Testis (tissue), 2 donors: ENCODE measurements at regions not wholly inside any gene's neighbourhood (a gene's known extent, or its start where the extent isn't known, plus 50 kb on each side); places are given as distances from the start of the nearest gene placed in this dataset.
A peak's percentile ranks its signal among the peaks of the same experiment; 100 is the strongest.

Source experiments
- DNase-seq: peaks from one replicate; pipeline ENCODE4 v3.0.0-alpha.2; 2019
- H3K27ac ChIP-seq, 2 donors: fragments of 200-600 bp; sonication (generic); one replicate each; pipeline ENCODE4 v1.5.1; 2019
- H3K27me3 ChIP-seq: fragments of 200-600 bp; sonication (generic); one replicate; pipeline ENCODE4 v1.5.1; 2019
- H3K36me3 ChIP-seq: fragments of 200-600 bp; sonication (generic); one replicate; pipeline ENCODE4 v1.5.1; 2017; ENCODE audit warnings: low read depth; ENCODE audit errors: missing control alignments
- H3K4me1 ChIP-seq: fragments of 200-600 bp; sonication (generic); one replicate; pipeline ENCODE4 v1.5.1; 2019
- H3K4me3 ChIP-seq, 2 donors: fragments of 200-600 bp; sonication (generic); one replicate each; pipeline ENCODE4 v1.5.1; 2017 to 2019
- H3K9me3 ChIP-seq: fragments of 200-600 bp; sonication (generic); one replicate; pipeline ENCODE4 v1.5.1; 2017
- POLR2A ChIP-seq: fragments of 450-650 bp; IDR thresholded peaks from one replicate; pipeline ENCODE4 v1.6.1; 2017; ENCODE audit warnings: antibody characterized with exemption, mild to moderate bottlenecking, moderate library complexity
- WGBS, 2 donors: methylation state at CpG; one replicate each; pipeline ENCODE4 v1.1.5; 2018; 5-methylcytosine and 5-hydroxymethylcytosine counted together
- intact Hi-C: fragments of 100-400 bp; cut with DNase I; formaldehyde crosslinking; loops from one replicate; pipeline ENCODE4 v1.15.1; 2023; ENCODE audit warnings: low total_unique reads
- TF ChIP-seq, protein P1 (sequence below), 3 experiments: fragments of 450-650 bp in 2 of 3; fragments of 200-600 bp in 1 of 3; sonication (generic) in 1 of 3; IDR thresholded peaks; one replicate each; pipeline ENCODE4 v1.5.1; 2016 to 2019; ENCODE audit warnings: antibody characterized with exemption in 3 of 3, mild to moderate bottlenecking in 2 of 3, moderate library complexity in 1 of 3

DNA sequence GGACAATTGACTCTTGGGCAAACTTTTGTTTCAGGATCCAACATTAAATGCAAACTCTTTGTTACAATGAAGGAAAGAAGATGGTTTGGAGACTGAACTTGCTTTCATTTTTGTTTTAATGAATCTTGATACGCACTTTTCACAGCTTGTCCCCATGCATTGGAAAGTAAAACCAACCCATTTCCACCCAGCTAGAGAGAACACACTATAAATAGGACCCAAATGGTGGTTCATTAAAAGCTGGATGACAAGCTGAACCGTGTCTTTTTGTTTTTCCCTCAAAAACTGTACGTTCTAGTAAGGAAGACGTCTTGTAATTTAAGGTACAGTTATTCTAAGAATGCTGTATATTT is 95.3 kb upstream of the EGFL6 start:
- no peak for TF ChIP-seq POLR2A
- TF ChIP-seq, protein P1, sequence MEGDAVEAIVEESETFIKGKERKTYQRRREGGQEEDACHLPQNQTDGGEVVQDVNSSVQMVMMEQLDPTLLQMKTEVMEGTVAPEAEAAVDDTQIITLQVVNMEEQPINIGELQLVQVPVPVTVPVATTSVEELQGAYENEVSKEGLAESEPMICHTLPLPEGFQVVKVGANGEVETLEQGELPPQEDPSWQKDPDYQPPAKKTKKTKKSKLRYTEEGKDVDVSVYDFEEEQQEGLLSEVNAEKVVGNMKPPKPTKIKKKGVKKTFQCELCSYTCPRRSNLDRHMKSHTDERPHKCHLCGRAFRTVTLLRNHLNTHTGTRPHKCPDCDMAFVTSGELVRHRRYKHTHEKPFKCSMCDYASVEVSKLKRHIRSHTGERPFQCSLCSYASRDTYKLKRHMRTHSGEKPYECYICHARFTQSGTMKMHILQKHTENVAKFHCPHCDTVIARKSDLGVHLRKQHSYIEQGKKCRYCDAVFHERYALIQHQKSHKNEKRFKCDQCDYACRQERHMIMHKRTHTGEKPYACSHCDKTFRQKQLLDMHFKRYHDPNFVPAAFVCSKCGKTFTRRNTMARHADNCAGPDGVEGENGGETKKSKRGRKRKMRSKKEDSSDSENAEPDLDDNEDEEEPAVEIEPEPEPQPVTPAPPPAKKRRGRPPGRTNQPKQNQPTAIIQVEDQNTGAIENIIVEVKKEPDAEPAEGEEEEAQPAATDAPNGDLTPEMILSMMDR (IDR thresholded peaks at IDR 0.05): no peak
- intact Hi-C loops: no loop called here
- 33 to 51% methylated on average over 4 of the region's 4 CpGs for WGBS, 2 donors

DNA sequence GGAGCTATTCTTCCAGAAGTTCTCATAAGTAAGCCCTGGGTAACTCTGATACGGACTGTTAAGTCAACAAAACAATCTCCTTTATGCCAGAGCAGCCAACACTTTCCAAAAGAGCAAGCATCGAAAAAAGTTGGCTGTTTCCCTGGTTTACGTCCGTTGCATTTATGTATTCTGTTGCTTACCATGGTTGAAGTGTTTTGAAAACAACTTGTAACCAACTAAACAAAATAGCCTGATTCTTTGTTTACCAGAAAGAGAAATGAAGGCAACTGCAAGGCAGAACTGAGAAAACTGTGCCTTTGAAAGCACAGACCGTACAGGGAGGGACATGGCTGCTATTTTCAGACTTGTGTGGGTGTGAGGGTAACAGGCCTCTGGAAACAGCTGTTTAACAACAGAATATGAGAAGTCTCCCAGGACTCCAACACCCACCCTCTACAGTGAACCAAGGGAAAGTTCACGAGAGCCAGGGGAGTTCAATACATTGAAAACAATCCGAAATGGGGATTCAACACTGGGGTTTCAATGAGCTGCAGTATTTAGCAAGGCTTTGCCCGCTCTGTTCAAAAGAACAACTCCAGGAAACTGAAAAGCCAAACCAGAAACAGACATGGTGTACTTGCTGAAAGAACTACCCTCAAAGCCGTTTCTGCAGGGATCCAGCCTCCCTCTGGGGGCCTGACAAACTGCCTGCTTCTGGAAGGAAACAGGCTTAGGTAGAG is 95.8 kb upstream of the EGFL6 start:
- Histone ChIP-seq H3K27ac (peak overlapping the region; percentile 39 to 76), H3K27me3 (no peaks in the 10 kb centered on the region), H3K4me1 (no peaks in the 10 kb centered on the region), H3K36me3 (no peaks in the 10 kb centered on the region), H3K9me3 (no peaks in the 10 kb centered on the region), H3K4me3 (no peak overlapping the region)
- 42 to 53% methylated on average over 9 of the region's 9 CpGs for WGBS, 2 donors
- intact Hi-C loops: no loop called here
- peak; percentile 21 for DNase-seq
- no peak for TF ChIP-seq POLR2A
- TF ChIP-seq, protein P1 (IDR thresholded peaks at IDR 0.05): no peak

More for the DNA sequence above, 95.3 kb upstream of the EGFL6 start:
- H3K9me3 ChIP-seq: no peaks in the 10 kb centered on the region
- no peaks in the 10 kb centered on the region for H3K36me3 ChIP-seq
- H3K4me3 ChIP-seq: no peak overlapping the region
- H3K4me1 ChIP-seq: no peaks in the 10 kb centered on the region
- H3K27ac ChIP-seq: peak overlapping the region; percentile 39 to 76
- DNase-seq: no peak
- no peaks in the 10 kb centered on the region for H3K27me3 ChIP-seq

DNA sequence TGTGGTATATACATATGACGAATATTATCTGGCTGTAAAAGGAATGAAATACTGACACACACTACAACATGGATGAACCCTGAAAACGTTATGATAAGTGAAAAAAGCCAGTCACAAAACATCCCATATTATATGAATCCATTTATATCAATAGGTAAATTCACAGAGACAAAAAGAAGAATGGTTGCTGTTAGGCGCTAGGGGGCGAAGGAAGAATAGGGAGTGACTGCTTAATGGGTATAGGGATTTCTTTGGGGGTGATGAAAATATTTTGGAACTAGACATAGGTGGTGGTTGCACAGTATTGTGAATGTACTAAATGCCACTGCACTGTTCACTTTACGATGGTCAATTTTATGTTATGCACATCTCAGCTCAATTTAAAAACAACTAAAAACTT is 96.4 kb upstream of the EGFL6 start:
- TF ChIP-seq, protein P1 (IDR thresholded peaks at IDR 0.05): no peak
- TF ChIP-seq POLR2A: no peak
- Histone ChIP-seq H3K27me3 (no peaks in the 10 kb centered on the region), H3K9me3 (no peaks in the 10 kb centered on the region), H3K4me3 (no peak overlapping the region), H3K4me1 (no peaks in the 10 kb centered on the region), H3K36me3 (no peaks in the 10 kb centered on the region), H3K27ac (peak overlapping the region in 1 of 2 donors; percentile 76)
- intact Hi-C loops: no loop called here
- DNase-seq: no peak
- WGBS, 2 donors: 71 to 82% methylated on average over 5 of the region's 5 CpGs

DNA sequence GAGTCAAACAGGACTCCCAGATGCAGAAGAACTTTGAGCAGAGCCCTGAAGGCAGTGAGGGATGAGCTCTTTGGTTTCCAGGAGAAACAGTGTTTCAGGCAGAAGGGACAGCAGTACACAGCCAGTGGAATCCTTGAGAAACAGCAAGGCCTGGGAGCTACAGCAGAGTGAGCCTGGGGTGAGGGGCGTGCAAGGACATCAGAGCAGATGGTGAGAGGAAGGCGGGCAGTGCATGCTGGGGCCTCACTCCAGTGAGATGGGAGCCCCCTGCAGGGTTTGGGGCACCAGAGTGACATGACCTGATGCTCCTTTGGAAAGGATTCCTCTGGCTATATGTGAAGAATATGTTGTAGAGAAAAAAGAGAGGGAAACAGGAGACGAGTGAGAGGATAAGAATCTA is 98.1 kb upstream of the EGFL6 start:
- H3K4me3 ChIP-seq: no peak overlapping the region
- no peaks in the 10 kb centered on the region for H3K27me3 ChIP-seq
- TF ChIP-seq, protein P1 (IDR thresholded peaks at IDR 0.05): no peak
- no peak for TF ChIP-seq POLR2A
- H3K27ac ChIP-seq: no peak overlapping the region
- H3K9me3 ChIP-seq: no peaks in the 10 kb centered on the region
- H3K36me3 ChIP-seq: no peaks in the 10 kb centered on the region
- WGBS, 2 donors: 71 to 100% methylated on average over 1 to 3 of the region's 3 CpGs
- H3K4me1 ChIP-seq: no peaks in the 10 kb centered on the region
- intact Hi-C loops: no loop called here
- DNase-seq: no peak

DNA sequence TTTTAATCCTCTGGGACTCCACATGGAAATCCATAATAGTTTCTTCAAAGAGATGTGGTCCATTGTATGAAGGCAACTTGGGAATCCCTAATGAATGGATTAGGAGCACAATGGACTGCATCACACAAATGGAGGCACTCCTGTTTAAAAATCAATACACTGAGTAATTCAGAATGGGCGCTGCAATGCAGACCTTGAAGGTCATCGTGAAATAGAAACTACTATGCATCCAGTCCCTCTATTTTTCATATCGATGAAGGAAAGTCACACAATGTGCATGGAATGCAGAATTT is 98.8 kb upstream of the EGFL6 start:
- WGBS, 2 donors: 81 to 97% methylated on average over 3 of the region's 3 CpGs
- no peak overlapping the region for H3K27ac ChIP-seq
- DNase-seq: no peak
- TF ChIP-seq, protein P1 (IDR thresholded peaks at IDR 0.05): no peak
- TF ChIP-seq POLR2A: no peak
- no peaks in the 10 kb centered on the region for H3K9me3 ChIP-seq
- intact Hi-C loops: no loop called here
- H3K27me3 ChIP-seq: no peaks in the 10 kb centered on the region
- H3K36me3 ChIP-seq: no peaks in the 10 kb centered on the region
- H3K4me1 ChIP-seq: no peaks in the 10 kb centered on the region
- no peak overlapping the region for H3K4me3 ChIP-seq
